NCI-H1417 treated with DMSO at 0.1 percent for 48 hours (cell line): ENCODE measurements at regions not wholly inside any gene's neighbourhood (a gene's known extent, or its start where the extent isn't known, plus 50 kb on each side); places are given as distances from the start of the nearest gene placed in this dataset.
A peak's percentile ranks its signal among the peaks of the same experiment; 100 is the strongest.

Experiments used
- DNase-seq: peaks from one replicate; lab custom pipeline; 2025; lab: John Stamatoyannopoulos, UW

DNA sequence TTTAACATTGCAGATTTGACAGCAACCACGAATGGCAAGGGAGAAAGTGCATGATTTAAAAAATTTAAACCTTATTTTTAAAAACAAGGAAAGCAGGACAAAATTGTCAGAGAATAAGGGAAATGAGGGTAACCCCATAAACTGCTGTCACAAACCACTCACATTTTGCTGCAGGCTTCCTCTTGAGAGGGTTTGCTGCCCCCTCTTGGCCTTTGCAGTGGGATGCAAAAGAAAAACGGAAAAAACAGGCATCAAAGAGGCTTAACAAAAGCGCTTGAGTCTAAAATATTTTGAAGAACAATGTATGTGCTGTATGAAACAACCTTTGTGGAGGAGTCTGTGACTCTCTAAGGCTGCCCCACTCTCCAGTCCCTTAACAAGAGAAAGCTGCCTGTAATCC lies 91.6 kb downstream of the TMX3 start:
- peak; percentile 56 for DNase-seq

DNA sequence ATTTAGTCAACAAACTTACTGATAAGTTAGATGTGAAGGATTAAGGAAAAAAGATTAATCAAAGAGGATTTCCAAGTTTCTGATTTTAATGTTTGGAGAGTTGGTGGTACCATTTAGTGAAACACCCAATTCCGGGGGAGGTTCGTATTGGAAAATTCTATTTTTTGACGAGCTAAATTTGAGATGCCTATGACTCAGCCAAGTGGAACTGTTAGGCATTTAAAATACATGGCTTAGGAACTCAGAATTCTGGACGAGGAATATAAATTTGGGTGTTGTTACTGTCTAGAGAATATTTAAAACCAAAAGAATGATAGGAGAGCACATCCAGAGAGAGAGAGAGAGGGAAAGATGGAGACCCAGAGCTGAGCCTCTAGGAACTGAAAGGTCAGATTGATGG lies 103.6 kb downstream of the TMX3 start:
- DNase-seq: no peak

DNA sequence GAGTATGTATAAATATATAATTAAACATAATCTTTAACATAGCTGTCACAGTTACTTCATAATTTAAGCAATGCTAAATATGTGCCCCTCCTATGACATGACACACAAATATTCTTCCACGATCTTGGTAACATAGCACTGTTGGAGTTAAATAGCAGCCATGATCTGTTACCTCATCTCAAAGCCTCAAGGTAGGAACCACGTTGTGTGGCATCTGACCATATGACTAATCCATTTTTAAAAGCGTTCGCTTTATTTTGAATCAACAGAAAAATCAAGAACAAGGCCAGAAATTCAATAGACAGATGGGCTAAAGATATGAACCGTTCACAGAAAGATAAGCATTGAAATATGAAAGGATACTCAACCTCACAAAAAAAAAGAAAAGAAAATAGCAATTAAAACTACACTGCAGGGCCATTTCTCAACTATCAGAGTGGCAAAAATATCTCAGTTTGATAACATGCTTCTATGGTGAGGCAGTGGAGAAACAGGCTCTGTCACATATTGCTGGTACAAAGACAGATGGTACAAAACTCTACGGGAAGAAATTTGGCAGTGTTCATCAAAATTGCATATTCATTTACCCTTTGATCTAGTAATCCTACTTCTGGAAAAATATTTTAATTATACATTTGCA lies 105.9 kb downstream of the TMX3 start:
- no peak for DNase-seq

DNA sequence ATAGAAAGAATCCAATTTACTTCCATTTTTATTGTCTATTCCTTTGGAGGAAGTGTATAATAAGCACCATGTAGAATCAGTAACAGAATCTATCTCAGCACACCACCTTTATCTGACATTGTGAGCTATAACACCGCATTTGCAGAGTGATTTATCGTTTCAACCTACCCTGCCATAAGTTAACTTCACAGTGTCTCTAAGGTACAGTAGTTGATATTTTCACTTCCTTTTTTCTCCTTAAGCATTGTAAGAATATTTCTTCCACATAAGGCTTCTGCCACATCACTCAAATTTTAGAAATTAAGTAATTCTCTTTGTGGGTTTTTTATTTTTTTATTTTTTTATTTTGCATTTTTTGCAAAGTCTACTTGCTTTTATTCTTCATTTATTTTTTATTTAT lies 107.1 kb downstream of the TMX3 start:
- DNase-seq: no peak

DNA sequence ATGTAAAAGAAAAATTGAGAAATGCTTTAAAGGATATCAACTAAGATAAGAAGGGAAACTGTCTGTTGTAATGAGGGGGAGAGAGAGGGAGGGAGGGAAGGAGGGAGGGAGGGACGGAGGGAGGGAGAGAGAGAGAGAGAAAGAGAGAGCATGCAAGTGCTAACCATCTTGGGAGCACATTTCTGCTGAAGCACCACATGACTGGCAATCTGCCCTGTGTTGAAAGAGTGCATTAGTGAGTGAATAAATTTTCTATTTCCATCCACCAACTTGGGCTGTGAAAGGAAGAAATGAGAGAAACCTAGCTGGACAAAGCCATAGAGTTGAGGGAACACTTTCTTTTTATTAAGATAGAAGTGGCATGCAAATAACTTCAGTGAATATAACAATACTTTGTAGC lies 110.7 kb downstream of the TMX3 start:
- DNase-seq: no peak

DNA sequence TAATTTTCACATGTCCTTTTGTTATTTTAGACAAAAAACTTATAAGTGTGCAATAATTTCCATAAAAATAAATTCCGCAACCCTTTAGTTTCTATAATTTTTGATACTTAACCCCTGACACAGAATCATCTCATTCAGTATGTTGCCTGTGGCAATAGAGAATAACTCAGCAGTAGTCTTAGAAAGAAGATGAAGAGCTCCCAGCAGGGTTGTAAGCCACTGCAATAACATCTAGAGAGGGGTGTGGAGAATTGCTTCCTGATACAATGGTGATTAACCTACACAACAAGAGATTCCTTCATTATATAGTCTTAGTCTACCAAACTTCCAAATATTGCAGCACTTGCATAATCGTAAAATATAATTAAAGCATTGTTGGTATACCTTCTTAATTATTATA lies 118.9 kb downstream of the TMX3 start:
- no peak for DNase-seq

DNA sequence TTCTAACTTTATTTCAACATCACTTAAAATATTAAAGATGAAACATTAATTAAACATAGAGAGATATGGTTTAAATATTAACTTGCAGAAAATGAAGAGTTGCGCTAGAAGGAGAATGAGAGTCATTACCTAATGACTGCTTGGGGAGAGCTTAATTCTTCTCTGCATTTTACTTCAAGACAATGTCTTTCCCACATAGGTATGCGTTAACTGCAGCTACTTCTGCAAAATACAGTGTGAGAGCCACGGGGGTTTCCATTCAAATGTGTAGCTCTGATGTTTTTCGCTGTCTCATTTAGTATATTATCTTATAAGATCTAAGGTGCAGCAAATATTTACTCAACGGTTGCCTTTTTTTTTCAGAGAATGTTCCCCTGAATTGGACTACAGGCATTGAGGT lies 126.7 kb downstream of the TMX3 start:
- DNase-seq: no peak

DNA sequence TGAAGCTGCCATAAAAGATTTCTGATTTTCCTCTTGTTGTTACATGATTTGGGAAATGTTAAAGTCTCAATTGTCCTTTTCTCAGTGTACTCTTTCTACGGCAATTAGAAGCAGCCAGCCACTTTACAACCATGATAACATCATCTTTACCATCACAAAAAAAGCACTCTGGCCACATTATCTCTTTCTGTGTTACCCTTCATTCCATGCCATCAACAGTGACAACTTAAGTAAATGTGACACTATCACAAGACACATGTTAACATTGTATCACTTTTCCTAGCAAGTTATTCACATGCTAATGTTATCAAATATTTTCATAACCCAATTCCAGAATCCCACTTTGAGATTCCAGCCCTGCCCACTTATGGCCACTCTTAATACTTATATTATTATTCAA lies 131.2 kb downstream of the TMX3 start:
- DNase-seq: no peak

DNA sequence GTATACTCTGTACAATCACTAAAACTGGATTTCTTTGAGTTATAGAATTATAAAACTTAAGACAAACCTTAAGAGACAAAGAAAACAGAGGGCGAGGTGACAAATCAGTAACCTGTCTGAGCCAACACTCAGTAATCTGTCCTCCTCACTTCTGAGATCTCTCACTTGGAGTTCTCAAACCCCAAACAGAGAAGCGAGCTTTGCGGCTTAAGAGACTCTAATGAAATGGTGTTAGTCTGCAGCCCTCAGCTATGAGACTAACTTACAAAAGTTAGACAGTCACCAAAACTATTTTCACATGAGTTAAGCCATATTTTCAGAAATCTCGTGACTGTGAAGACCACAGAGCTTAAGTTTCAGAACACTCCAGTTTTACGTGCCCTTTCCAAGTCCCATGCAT lies 140.6 kb downstream of the TMX3 start:
- no peak for DNase-seq

DNA sequence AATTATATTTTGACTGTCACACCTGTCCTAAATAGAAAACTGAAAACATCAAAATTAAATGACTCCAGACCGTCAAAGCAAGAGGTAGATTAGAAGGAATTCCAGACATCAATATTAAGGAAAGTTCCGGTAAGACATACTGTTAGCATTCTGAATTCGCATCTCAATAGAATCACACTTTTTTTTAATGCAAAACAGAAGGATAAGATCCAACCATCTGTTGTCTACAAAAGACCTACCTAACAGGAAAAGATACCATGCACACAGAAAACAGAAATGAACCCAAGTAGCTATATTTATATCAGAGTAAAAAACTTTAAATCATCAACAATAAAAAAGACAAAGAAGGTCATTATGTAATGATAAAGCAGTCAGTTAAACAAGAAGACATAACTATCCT lies 145.0 kb downstream of the TMX3 start:
- no peak for DNase-seq

DNA sequence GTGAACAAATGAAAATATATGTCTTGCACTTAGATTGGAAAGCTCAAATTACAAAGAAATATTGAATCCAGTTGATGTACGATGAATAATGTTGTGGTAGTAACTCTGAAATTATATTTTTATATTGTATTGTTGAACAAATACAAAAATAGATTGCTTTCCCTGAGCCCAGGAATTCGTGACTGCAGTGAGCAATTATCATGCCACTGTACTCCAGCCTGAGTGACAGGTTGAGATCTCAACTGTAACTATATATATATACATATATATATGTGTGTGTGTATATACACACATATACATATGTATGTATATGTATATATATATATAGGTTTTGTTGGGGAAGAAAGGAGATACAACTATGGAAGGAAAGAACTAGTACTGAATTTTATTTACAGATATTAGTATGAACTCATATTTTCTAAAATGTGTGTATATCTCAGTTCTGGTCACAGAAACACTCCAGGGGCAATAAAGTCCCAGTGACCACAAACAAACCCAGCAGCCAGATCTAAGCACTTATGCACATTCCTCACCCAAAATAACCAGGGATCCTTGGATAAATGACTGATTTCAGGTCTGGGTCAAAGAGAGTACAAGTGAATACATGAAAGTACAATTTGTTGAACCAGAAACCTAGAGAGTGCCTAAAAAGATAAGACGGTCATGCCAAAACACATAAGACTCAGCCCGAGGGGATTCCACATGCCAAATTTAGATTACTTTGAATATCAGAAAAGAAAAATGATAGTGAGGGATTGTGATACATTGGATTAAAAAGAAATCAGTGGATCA lies 146.3 kb downstream of the TMX3 start:
- DNase-seq: no peak

DNA sequence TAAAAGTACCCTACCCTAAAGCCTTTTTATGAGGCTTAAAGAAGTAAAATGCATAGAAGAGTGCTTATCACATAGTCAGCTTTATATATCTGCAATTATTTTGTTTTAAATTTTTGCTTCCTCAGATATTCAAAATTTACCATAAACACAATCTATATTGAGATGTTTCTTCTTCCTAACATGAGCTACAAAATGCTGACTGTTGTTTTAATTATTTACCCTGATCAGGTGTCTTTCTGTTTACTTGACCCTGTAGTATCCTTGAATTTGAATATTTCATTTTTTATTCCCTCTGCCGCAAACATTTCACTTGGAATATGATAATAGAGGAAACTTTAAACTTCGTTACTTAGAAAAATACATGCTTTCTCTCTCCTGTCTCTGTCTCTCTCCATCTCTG lies 147.9 kb downstream of the TMX3 start:
- no peak for DNase-seq

DNA sequence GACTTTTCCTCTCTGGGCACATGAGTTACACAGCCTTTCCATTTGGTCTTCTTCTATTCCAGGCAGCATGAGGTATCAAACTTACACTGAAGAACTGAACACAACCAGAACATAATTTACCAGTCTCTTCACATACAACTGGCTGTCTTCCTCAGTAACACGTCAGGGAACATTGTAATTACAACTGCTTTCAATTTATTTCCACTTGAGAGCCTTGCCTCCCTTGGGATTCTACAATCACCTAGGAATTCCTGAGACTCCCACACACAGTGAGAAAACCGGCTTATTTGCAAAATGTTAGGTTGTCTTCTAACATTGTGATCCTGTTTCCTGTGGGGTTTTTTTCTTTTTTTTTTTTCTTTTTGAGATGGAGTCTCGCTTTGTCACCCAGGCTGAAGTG lies 149.9 kb downstream of the TMX3 start:
- DNase-seq: no peak

DNA sequence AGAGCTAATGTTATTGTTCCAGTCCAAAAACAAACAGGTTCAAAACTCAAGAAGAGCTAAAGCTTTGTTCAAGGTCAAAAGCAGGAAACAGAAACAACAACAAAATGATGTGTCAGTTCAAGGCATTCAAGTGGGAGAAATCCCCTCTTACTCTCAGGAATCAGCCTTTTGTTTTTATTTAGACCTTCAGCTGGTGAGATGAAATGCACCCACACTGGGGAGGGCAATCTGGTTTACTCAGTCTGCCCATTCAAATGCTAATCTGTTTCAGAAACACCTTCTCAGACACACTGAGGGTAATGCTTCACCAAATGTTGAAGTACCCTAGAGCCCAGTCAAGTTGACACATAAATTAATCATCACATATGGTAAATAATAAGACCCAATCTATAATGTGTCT lies 150.6 kb downstream of the TMX3 start:
- DNase-seq: no peak

DNA sequence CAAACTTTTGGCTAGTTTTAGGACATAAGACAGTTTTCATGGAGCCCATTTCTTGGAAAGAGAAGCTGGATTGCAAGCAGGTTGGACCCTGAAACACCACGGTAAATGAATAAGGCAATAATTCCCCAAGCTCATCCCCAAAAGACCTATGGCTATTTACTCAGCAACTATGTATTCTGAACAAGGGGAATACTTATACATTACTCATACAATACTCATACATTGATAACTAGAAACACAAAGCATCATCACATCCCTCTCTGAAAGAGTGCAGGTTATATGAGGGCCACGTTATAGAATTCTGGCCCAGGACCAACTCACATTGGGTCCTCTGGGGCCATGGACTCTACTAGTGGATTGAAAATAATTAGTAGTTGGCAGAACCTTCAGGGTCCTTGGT lies 154.8 kb downstream of the TMX3 start:
- DNase-seq: no peak

DNA sequence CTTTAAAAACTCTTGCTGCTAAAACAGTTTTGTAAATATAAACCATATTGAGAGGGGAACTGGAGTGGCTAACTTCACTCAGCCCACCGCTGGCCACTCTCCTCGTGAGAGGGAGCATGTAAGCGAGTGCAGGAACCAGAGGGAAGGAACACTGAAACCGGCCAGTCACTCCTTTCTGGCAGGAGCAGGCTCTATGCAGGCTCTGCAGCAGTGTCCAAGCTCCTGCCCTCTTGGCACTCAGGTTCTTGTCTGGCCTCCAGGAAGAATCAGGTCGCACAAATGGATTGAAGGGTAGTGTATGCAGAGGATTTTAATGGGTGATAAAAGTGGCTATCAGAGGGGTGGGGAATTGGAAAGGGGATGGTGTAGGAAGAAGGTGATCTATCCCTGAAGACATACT lies 157.7 kb downstream of the TMX3 start:
- DNase-seq: no peak

DNA sequence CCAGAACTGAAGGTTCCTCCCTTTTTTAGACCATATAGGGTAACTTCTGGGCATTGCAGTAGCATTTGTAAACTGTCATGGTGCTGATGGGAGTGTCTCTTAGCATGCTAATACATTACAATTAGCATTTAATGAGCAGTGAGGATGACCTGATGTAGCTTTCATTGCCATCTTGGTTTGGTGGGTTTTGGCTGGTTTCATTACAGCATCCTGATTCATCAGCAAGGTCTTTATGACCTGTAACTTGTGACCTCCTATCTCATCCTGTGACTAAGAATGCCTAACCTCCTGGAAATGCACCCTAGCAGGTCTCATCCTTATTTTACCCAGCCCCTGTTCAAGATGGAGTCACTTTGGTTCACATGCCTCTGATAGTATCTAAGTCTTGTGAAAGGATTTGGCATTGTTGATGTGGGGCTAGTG lies 159.0 kb downstream of the TMX3 start:
- no peak for DNase-seq

DNA sequence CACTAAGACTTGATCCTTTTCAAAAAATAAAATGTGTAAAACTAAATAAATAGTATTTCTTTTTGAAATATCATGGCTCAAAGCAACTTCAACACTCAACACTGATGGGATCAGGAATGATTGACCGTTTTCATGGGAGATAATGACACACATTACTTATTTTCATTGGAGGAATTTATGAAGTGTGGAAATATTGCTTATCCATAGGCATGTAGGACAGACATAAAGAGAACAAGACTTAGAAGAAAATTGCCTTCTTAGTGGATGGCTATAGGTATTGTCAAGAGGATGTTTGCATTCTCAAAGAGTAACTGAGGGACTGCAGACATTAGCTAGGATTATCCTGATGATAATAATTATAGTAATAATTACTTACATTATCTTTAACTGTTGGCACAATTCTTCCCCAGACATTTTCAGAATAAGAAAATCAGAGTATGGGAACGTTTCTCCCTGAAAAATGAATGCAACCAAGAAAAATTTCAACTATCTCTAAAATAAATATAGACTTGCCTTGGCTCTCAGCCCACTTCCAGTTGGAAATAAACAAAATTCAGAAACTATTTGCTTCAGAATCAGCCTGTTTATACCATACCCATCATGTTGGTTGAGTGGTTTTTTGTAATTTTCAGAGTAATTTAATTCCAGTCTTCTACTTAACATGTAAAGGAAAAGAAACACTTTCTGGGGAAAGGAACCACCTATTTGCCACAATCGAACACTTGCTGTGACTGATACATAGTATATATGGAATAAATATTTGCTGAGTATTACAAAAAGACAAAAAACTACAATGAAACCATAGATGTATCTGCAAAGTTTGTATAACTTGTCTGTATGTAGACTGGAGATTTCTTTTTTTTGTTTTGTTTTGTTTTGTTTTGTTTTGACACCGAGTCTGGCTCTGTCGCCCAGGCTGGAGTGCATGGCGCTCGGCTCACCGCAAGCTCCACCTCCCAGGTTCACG lies 165.7 kb downstream of the TMX3 start:
- DNase-seq: no peak

DNA sequence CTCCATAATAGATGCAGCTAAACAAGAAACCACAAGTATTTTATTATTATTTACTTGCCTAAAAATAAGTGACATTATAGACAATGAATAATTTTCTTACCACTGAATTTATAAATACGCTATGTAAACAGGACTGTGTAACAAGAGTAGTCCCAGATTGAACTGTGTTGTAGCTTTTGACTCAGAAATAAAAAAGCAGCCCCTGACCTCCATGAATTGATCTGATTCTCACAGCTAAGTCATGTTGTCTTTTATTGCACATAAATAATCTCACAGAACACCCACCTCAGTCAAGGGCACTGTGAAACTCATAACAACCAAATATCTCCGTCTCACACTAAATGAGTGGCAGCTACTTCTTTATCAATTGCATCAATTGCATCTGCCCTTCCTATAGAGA lies 171.6 kb downstream of the TMX3 start:
- DNase-seq: no peak

DNA sequence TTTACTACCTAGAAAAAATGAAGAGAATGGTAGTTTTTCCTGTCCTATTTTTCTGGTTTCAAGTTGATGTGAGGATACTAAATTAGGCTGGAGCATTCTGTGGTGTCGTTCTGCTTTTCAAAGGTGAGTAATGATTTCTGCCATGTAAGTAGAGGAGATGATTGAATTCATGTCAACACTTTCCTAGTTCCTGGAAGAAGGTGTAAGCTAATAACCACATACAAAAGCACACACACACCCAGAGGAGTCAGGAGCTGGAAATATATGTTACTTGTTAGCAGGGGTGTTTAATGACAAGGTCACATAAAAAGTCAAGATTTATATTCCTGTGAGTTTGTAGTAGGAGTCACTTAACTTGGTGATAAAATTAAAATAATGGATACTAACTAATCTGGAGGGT lies 172.1 kb downstream of the TMX3 start:
- DNase-seq: no peak

DNA sequence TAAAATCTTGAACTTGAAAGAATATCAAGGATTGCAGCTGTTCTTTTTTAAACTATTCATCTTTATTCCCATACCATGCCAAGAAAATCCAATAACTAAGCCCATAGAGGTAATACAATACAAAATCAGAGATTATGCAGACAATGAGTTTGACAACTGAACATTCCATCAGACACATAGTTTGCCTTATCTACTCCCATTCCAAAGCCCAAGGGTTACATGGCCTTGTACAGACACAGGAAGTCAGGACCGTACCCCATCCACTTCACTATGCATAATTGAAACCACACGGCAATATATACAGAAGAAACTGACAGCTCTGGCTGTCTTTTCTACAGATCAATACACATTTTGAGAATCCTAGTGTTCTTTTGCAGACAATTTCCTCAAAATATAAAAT lies 181.3 kb downstream of the TMX3 start:
- DNase-seq: no peak

DNA sequence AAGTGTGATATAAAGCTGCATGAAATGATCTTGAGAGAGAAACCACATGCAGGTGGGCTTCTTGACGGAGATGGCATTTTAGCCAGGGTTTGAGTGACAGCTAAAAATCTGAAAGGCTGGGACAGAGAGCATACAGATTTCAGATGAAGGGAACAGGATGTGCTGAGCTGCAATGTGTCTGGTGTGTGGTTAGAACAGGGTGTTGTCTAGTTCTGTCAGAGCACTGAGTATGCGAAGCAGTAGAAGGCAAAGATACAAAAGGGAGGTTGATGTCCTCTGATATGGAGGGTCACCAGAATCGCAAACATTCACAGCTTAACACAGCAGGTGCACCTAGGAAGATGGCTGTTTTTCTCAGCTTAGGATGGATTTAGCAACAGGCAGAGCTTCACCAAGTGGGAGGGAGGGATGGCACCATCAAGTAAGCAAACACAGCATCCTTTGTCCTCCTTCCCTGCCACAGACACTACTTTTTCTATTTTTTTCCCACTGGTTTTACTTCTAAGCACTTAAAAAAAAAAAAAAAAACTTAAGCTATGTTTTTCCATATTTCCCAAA lies 182.5 kb downstream of the TMX3 start:
- no peak for DNase-seq

DNA sequence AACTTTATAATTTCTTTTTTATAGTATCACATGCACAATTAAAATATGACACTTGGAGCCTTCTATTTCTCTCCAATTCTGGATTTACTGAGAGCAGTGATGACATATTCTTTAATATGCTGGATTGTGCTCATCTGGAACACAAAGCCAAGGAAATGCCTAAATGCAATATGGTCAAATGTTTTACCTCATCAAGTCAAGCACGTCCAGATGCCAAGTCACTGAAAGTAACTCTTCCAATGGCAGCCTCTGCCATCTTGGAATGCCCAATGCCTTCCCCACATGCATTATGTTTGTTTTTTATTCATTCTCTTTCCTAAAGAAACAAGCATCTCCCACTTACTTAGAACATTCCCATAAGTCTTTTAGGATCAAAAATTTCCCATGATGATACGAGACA lies 189.8 kb downstream of the TMX3 start:
- DNase-seq: no peak
